ENCODE measurements at regions not wholly inside any gene's neighbourhood (a gene's known extent, or its start where the extent isn't known, plus 50 kb on each side); places are given as distances from the start of the nearest gene placed in this dataset.
"Not testable (repeated sequence)": the region's sequence is repeated elsewhere in the genome, so short reads cannot be mapped to it uniquely, and the experiment has no call there.

DNA sequence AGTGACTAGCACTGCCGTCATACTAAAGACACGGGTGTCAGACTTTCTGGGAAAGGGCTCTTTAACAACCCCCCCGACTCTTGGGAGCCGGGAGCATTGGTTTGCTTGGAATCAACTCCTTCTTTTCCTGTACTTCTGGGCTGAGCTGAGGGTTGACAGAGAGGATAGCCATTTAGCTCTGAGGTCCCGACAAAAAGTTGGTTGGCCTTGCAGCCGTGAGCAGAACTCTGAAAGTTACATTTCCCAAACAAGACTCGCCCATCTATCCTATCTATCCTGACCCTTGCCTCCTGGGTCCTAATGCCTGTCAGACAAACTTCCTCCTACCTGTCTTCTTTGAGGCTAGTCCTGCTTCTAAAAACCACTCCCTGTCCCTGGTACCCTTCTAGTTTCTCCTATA lies 460.8 kb upstream of the TOM1L1 start:
- H3K4me3 ChIP-seq (ENCODE audit: low read length) = no peak overlapping the region
- H3K27me3 ChIP-seq (ENCODE audit: insufficient read depth, low read length) = no peaks in the 10 kb centered on the region
- no peaks in the 10 kb centered on the region; the same call in 1 of the 2 replicates for H3K9me3 ChIP-seq (ENCODE audit: insufficient read depth, low read depth, low read length)
- H3K9ac ChIP-seq (ENCODE audit: low read depth, low read length) = no peak overlapping the region
- H3K4me1 ChIP-seq (ENCODE audit: insufficient read depth, low read length) = no peaks in the 10 kb centered on the region
- H3K36me3 ChIP-seq (ENCODE audit: insufficient read depth, low read depth, low read length) = no peaks in the 10 kb centered on the region
- no peak overlapping the region for H3K27ac ChIP-seq (ENCODE audit: low read length)

DNA sequence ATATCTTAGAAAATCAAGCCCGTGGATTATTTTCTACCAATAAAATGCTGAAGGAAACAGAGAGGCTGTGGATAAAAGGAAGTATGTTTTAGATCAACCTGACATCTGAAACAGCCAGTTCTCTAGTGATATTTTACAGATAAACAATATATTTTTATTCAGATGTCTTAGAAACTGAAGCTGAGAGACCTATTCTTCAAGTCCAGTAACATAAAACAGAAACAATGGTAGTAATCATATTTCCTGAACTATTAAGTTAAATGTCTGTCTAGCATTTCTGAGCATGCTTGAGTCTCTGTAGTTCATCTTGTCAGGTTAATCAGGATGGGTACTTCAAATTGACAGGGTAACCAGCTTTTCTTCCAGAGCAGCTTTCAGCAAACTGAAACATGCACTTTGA lies 449.6 kb upstream of the TOM1L1 start:
- no peaks in the 10 kb centered on the region for H3K27me3 ChIP-seq (ENCODE audit: insufficient read depth, low read length)
- no peaks in the 10 kb centered on the region; the same call in 1 of the 2 replicates for H3K36me3 ChIP-seq (ENCODE audit: insufficient read depth, low read depth, low read length)
- H3K9ac ChIP-seq (ENCODE audit: low read depth, low read length) = no peak overlapping the region

DNA sequence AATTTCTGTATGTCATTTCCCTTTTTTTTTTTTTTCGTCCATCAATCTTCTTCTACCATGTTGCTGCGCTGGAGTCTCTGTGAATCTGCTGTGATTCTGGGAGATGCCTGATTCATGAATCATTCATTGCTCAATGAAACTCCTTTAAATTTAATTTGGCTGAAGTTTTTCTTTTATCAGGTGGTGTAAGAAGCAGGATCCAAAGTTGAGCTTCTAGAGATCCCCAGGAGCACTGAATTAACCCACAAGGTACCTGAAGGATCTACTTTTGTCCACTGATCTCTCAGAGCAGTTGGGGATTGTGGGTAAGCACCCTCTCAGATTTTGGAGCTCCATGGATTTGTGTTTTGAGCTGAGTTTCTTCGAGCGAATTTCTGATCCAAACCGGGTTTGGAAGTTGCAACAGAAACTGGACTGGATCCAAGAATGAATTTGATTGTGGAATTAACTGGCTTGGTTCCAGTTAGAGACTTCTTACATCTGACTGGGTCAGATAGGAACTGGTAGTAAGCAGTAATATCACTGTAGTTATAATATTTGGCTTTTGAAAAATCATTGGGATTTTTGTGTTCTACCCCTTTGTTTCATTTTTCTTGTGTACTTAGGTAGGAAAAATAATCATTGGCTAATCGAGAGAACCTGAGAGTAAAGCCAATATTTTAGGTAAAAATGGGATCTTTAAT lies 447.8 kb upstream of the TOM1L1 start:
- peaks cover 65% of the 10 kb centered on the region for H3K9me3 ChIP-seq (ENCODE audit: insufficient read depth, low read depth, low read length)

More for the DNA sequence above, 449.6 kb upstream of the TOM1L1 start:
- peaks cover 48% of the 10 kb centered on the region for H3K9me3 ChIP-seq (ENCODE audit: insufficient read depth, low read depth, low read length)
- H3K27ac ChIP-seq (ENCODE audit: low read length) = no peak overlapping the region
- no peaks in the 10 kb centered on the region for H3K4me1 ChIP-seq (ENCODE audit: insufficient read depth, low read length)
- no peak overlapping the region for H3K4me3 ChIP-seq (ENCODE audit: low read length)

DNA sequence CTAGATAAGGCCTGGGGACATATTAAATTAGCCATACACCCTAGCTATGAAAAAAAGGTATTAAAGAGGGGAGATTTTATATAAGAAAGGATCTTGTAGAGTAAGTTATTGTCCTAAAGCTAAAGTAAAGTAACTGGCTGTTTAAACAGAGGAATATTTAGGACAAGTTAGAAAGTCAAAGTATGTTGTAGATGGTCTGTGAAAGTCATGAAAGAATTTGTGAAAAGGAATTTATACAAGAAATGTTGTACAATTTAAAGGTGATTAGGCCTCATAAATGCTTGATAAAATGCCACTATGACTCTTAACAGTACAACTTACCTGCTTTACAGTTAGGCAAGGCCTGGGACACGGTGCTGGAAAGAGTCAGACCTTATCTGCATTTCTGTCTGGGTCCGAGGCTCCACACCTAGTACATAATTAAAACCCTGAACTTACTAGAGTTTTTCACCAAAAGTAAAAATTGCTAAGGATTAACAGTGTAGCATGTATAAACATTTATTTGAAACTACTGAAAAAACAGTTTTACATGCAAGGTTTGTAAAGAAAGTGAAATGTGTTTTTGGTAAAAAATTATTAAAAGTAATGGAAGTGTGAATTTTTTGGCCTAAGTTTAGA lies 445.3 kb upstream of the TOM1L1 start:
- Histone ChIP-seq H3K4me3 (ENCODE audit: low read length) (no peak overlapping the region), H3K4me1 (ENCODE audit: insufficient read depth, low read length) (no peaks in the 10 kb centered on the region), H3K9ac (ENCODE audit: low read depth, low read length) (no peak overlapping the region), H3K27me3 (ENCODE audit: insufficient read depth, low read length) (no peaks in the 10 kb centered on the region), H3K9me3 (ENCODE audit: insufficient read depth, low read depth, low read length) (peaks cover 72% of the 10 kb centered on the region), H3K27ac (ENCODE audit: low read length) (no peak overlapping the region), H3K36me3 (ENCODE audit: insufficient read depth, low read depth, low read length) (no peaks in the 10 kb centered on the region; the same call in 1 of the 2 replicates)

More for the DNA sequence above, 447.8 kb upstream of the TOM1L1 start:
- Histone ChIP-seq H3K27ac (ENCODE audit: low read length) (no peak overlapping the region), H3K4me3 (ENCODE audit: low read length) (no peak overlapping the region), H3K9ac (ENCODE audit: low read depth, low read length) (no peak overlapping the region), H3K4me1 (ENCODE audit: insufficient read depth, low read length) (no peaks in the 10 kb centered on the region), H3K27me3 (ENCODE audit: insufficient read depth, low read length) (no peaks in the 10 kb centered on the region), H3K36me3 (ENCODE audit: insufficient read depth, low read depth, low read length) (no peaks in the 10 kb centered on the region; the same call in 1 of the 2 replicates)

DNA sequence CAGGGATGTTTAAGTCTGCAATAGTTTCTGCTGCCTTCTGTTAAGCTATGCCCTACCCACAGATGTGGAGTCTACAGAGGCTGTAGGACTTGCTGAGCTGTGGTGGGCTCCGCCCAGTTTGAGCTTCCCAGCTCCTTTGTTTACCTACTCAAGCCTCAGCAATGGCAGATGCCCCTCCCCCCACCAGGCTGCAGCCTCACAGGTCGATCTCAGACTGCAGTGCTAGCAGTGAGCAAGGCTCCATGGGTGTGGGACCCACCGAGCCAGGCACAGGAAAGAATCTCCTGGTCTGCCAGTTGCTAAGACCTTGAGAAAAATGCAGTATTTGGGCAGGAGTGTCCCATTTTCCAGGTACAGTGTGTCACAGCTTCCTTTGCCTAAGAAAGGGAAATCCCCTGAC lies 435.2 kb upstream of the TOM1L1 start:
- H3K4me1 ChIP-seq (ENCODE audit: insufficient read depth, low read length); H3K27ac ChIP-seq (ENCODE audit: low read length); H3K27me3 ChIP-seq (ENCODE audit: insufficient read depth, low read length); H3K36me3 ChIP-seq (ENCODE audit: insufficient read depth, low read depth, low read length); H3K4me3 ChIP-seq (ENCODE audit: low read length); H3K9ac ChIP-seq (ENCODE audit: low read depth, low read length): not testable (repeated sequence)
- peaks cover 14% of the 10 kb centered on the region; the same call in 1 of the 2 replicates for H3K9me3 ChIP-seq (ENCODE audit: insufficient read depth, low read depth, low read length)

DNA sequence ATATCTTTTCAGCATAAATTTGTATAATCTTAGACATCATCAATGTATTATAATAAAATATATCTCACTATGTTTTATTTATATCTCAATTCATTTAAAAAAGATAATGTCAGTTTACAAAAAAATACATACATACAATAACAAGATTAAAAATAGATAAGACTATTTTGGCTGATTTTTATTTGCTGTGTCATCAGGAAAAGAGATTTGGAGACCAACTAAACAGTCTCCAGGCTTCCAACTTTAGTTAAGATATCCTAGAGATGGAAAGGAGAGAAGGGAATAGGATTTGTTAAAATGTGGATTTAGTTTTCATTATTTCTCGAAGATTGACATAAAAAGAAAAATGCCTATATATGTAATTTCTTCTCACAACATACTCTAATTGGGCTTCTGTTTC lies 433.8 kb upstream of the TOM1L1 start:
- Histone ChIP-seq H3K27ac (ENCODE audit: low read length) (no peak overlapping the region), H3K9me3 (ENCODE audit: insufficient read depth, low read depth, low read length) (peaks cover 14% of the 10 kb centered on the region; the same call in 1 of the 2 replicates), H3K9ac (ENCODE audit: low read depth, low read length) (no peak overlapping the region), H3K4me3 (ENCODE audit: low read length) (no peak overlapping the region), H3K27me3 (ENCODE audit: insufficient read depth, low read length) (no peaks in the 10 kb centered on the region), H3K4me1 (ENCODE audit: insufficient read depth, low read length) (no peaks in the 10 kb centered on the region), H3K36me3 (ENCODE audit: insufficient read depth, low read depth, low read length) (no peaks in the 10 kb centered on the region)

DNA sequence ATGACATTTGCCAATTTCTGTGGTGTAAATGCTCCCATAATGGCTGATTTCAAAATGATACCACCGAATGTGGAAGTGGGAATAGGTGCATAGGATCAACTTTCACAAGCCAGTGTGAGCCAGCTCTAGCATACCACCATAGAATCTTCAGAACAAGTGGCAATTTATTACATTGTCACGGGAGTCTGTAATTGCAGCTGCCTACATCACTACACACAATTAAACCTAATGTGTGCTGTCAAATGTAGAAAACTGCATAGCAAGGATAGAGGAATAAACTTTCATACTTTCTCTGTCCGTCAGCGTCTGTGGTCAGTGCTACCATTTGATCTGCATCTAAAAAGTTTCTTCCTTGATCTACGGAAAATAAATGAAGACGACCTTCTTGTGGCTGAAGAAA lies 417.8 kb upstream of the TOM1L1 start:
- no peak overlapping the region for H3K4me3 ChIP-seq (ENCODE audit: low read length)
- H3K27me3 ChIP-seq (ENCODE audit: insufficient read depth, low read length) = no peaks in the 10 kb centered on the region
- no peaks in the 10 kb centered on the region for H3K4me1 ChIP-seq (ENCODE audit: insufficient read depth, low read length)
- no peak overlapping the region for H3K9ac ChIP-seq (ENCODE audit: low read depth, low read length)
- H3K9me3 ChIP-seq (ENCODE audit: insufficient read depth, low read depth, low read length) = no peaks in the 10 kb centered on the region
- H3K27ac ChIP-seq (ENCODE audit: low read length) = no peak overlapping the region
- no peaks in the 10 kb centered on the region for H3K36me3 ChIP-seq (ENCODE audit: insufficient read depth, low read depth, low read length)

DNA sequence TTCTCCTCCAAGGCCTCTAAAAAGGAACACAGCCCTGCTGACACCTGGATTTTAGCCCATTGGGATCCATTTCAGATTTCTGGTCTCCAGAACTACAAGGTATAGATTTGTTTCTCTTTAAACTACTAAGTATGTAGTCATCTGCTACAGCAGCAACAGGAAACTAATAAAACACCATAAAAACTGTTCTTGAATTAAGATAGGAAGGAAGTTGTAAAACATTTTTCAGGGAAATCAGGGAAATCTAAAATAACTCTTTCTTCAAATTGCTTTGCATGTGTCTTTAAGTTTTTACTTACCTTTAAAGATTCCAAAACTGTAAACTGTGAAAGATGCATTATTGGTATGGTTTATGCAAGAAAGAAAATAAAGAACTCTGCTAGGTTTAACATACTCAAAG lies 407.0 kb upstream of the TOM1L1 start:
- Histone ChIP-seq H3K9ac (ENCODE audit: low read depth, low read length) (no peak overlapping the region), H3K4me1 (ENCODE audit: insufficient read depth, low read length) (no peaks in the 10 kb centered on the region), H3K9me3 (ENCODE audit: insufficient read depth, low read depth, low read length) (no peaks in the 10 kb centered on the region), H3K27me3 (ENCODE audit: insufficient read depth, low read length) (no peaks in the 10 kb centered on the region), H3K27ac (ENCODE audit: low read length) (no peak overlapping the region), H3K4me3 (ENCODE audit: low read length) (no peak overlapping the region), H3K36me3 (ENCODE audit: insufficient read depth, low read depth, low read length) (no peaks in the 10 kb centered on the region)

DNA sequence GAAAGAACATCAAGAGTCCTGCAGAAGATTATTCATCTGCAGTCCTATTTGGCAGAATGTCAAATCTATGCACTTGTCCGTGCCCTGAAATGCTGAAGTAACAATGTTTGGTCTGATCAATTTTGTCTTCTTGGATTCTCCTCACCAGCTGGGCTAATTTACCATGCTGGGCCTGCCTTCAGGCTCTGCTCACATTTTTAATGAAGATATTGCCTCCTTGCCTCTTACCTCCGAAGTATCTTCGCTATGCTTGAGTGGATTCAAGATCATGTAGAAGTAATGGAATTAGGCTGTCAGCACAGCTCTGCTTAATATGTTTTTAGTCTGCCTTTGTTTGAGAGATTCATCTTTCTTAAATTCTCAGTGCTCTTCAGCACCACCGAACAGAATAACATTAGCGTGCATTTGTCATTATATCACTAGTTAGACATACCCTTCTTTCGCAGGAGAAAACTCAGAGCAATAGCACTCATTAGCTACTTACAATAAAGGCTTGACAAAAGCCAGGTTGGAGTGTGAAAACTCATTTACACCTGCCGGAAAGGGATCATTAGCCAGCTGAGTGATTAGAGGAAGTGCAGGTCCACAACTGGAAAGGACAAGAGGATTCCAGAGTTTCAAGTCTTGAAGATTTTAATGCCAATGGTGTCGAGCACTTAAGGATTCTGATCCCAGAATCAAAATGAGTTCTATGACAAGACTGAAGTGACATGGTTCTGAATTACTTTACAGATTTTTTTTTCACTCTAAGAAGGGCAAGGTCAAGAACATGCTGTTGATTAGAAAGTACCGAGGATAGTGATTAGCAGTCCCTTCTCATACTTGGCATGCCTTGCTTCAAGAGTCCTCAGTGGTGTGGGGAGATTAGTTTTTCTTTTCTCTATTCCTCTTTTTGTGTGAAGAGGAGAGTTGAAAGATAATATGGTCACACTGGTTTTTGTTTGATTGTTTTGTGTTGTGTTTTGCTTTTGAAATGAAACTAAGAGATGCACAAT lies 405.6 kb upstream of the TOM1L1 start:
- Histone ChIP-seq H3K27me3 (ENCODE audit: insufficient read depth, low read length) (no peaks in the 10 kb centered on the region), H3K9me3 (ENCODE audit: insufficient read depth, low read depth, low read length) (no peaks in the 10 kb centered on the region), H3K27ac (ENCODE audit: low read length) (no peak overlapping the region), H3K9ac (ENCODE audit: low read depth, low read length) (no peak overlapping the region), H3K36me3 (ENCODE audit: insufficient read depth, low read depth, low read length) (no peaks in the 10 kb centered on the region), H3K4me1 (ENCODE audit: insufficient read depth, low read length) (no peaks in the 10 kb centered on the region), H3K4me3 (ENCODE audit: low read length) (no peak overlapping the region)

DNA sequence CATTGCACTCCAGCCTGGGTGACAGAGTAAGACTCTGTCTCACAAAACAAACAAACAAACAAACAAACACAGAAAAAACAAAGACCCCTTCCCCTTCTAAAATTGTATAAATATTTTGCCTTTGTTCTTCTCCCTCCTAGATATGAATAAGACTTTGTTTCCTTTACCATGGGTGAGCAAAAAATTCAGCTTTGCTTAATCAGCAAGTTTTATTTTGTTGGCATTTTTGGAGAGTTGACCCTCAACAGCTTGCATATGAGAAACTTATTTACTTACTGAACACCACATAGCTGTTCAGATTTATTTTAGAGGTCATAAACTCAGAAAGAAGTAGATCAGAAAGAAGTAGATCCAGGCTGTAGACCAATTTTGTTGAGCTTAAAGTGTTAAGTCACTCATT lies 395.2 kb upstream of the TOM1L1 start:
- H3K4me1 ChIP-seq (ENCODE audit: insufficient read depth, low read length) = no peaks in the 10 kb centered on the region
- no peaks in the 10 kb centered on the region for H3K36me3 ChIP-seq (ENCODE audit: insufficient read depth, low read depth, low read length)
- H3K4me3 ChIP-seq (ENCODE audit: low read length) = no peak overlapping the region
- no peak overlapping the region for H3K9ac ChIP-seq (ENCODE audit: low read depth, low read length)
- H3K9me3 ChIP-seq (ENCODE audit: insufficient read depth, low read depth, low read length) = no peaks in the 10 kb centered on the region
- H3K27me3 ChIP-seq (ENCODE audit: insufficient read depth, low read length) = no peaks in the 10 kb centered on the region
- H3K27ac ChIP-seq (ENCODE audit: low read length) = no peak overlapping the region

DNA sequence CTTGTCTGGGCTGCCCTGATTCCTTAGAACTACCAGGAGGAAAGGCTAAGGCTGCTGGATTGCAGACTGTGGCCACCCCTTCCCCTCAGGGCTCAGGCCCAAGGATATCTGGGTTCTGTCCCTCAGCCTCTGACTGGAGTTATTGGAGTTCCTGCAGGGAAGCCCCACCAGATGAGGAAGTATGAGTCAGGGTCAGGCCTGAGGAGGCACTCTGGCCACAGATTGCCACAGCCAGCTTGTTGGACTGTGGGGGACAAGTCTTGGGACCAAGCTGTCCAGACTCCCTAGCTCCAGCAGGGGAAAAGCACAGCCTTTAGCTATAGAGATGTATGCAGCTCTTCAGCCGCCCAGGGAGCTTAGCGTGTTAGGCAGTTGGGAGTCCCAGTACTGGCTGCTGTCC lies 381.9 kb upstream of the TOM1L1 start:
- H3K9me3 ChIP-seq (ENCODE audit: insufficient read depth, low read depth, low read length) = no peaks in the 10 kb centered on the region
- H3K36me3 ChIP-seq (ENCODE audit: insufficient read depth, low read depth, low read length) = no peaks in the 10 kb centered on the region
- no peak overlapping the region for H3K4me3 ChIP-seq (ENCODE audit: low read length)
- H3K27ac ChIP-seq (ENCODE audit: low read length) = no peak overlapping the region
- no peak overlapping the region for H3K9ac ChIP-seq (ENCODE audit: low read depth, low read length)
- H3K27me3 ChIP-seq (ENCODE audit: insufficient read depth, low read length) = no peaks in the 10 kb centered on the region
- no peaks in the 10 kb centered on the region for H3K4me1 ChIP-seq (ENCODE audit: insufficient read depth, low read length)

Data from iPS-20b (cell line).